Smooth muscle cell (in vitro differentiated cells): ENCODE measurements at regions not wholly inside any gene's neighbourhood (a gene's known extent, or its start where the extent isn't known, plus 50 kb on each side); places are given as distances from the start of the nearest gene placed in this dataset.
"Not testable (repeated sequence)": the region's sequence is repeated elsewhere in the genome, so short reads cannot be mapped to it uniquely, and the experiment has no call there.

Experiments used
- DNase-seq: peaks from one replicate; lab custom pipeline; 2025; ENCODE audit not compliant: unreplicated experiment; lab: John Stamatoyannopoulos, UW
- H2AFZ ChIP-seq: fragments of 200-600 bp; sonication (generic); 2 replicates; pipeline ENCODE4 v1.6.0; 2016; ENCODE audit warnings: antibody characterized with exemption, low read depth, mild to moderate bottlenecking
- H3F3A ChIP-seq: fragments of 200-600 bp; sonication (generic); 2 replicates; pipeline ENCODE4 v1.6.0; 2017; ENCODE audit warnings: antibody characterized with exemption, low read depth
- H3K27ac ChIP-seq: fragments of 200-600 bp; sonication (generic); 2 replicates; pipeline ENCODE4 v1.5.1; 2016; ENCODE audit warnings: low read depth, mild to moderate bottlenecking
- H3K27me3 ChIP-seq: fragments of 200-600 bp; sonication (generic); 2 replicates; pipeline ENCODE4 v1.6.1; 2016; ENCODE audit warnings: low read depth, mild to moderate bottlenecking
- H3K36me3 ChIP-seq: fragments of 200-600 bp; sonication (generic); 2 replicates; pipeline ENCODE4 v1.5.1; 2016; ENCODE audit warnings: low read depth
- H3K4me1 ChIP-seq: fragments of 200-600 bp; sonication (generic); 2 replicates; pipeline ENCODE4 v1.5.1; 2016; ENCODE audit warnings: low read depth
- H3K4me2 ChIP-seq: fragments of 200-600 bp; sonication (generic); 2 replicates; pipeline ENCODE4 v1.6.0; 2016; ENCODE audit warnings: mild to moderate bottlenecking
- H3K4me3 ChIP-seq: fragments of 200-600 bp; sonication (generic); 2 replicates; pipeline ENCODE4 v1.5.1; 2016; ENCODE audit warnings: mild to moderate bottlenecking
- H3K79me2 ChIP-seq: fragments of 200-600 bp; sonication (generic); 2 replicates; pipeline ENCODE4 v1.6.0; 2016; ENCODE audit warnings: low read depth, mild to moderate bottlenecking
- H3K9ac ChIP-seq: fragments of 200-600 bp; sonication (generic); 2 replicates; pipeline ENCODE4 v1.6.0; 2016; ENCODE audit warnings: low read depth
- H3K9me3 ChIP-seq: fragments of 200-600 bp; sonication (generic); replicated peaks from 2 replicates; pipeline ENCODE4 v1.5.1; 2016; ENCODE audit warnings: low read depth
- H4K20me1 ChIP-seq: fragments of 200-600 bp; sonication (generic); 2 replicates; pipeline ENCODE4 v1.6.0; 2016; ENCODE audit warnings: low read depth
- CTCF ChIP-seq: fragments of 200-600 bp; sonication (generic); IDR thresholded peaks from 2 replicates; pipeline ENCODE4 v1.5.1; 2017; ENCODE audit warnings: borderline replicate concordance, mild to moderate bottlenecking, antibody characterized with exemption; ENCODE audit not compliant: insufficient read depth, poor library complexity, severe bottlenecking
- WGBS: methylation state at CpG from one replicate; pipeline ENCODE4 v1.1.7; 2016; ENCODE audit warnings: low lambda C conversion rate; 5-methylcytosine and 5-hydroxymethylcytosine counted together

GRCh38 chr4:189548484-189549125, 392.1 kb upstream of the FRG1 start:
- Histone ChIP-seq H3K27ac (no peak overlapping the region), H3K36me3 (no peaks in the 10 kb centered on the region), H3K9ac (no peak overlapping the region), H3K4me2 (no peak overlapping the region), H3K4me1 (no peaks in the 10 kb centered on the region), H3K27me3 (no peaks in the 10 kb centered on the region), H4K20me1 (no peaks in the 10 kb centered on the region), H2AFZ (peak overlapping the region; percentile 7), H3K9me3 (no peaks in the 10 kb centered on the region), H3F3A (peaks cover 3% of the 10 kb centered on the region), H3K4me3 (no peak overlapping the region), H3K79me2 (no peaks in the 10 kb centered on the region)
- DNase-seq, result no peak
- TF ChIP-seq CTCF, result no peak
- 52% methylated on average over 6 of the region's 6 CpGs for WGBS

GRCh38 chr4:189551931-189552670, 388.6 kb upstream of the FRG1 start:
- not testable (repeated sequence) for H3F3A ChIP-seq, H3K4me1 ChIP-seq
- WGBS, result 97% methylated on average over 17 of the region's 17 CpGs

GRCh38 chr4:189560605-189561004, 380.1 kb upstream of the FRG1 start:
- WGBS, result 16% methylated on average over 8 of the region's 8 CpGs
- not testable (repeated sequence) for H4K20me1 ChIP-seq, H3K36me3 ChIP-seq, H2AFZ ChIP-seq, H3K9me3 ChIP-seq, H3K4me3 ChIP-seq, DNase-seq, H3K27me3 ChIP-seq, H3K4me1 ChIP-seq, H3K79me2 ChIP-seq, H3K9ac ChIP-seq, H3F3A ChIP-seq
- Histone ChIP-seq H3K4me2 (peak overlapping the region; percentile 66), H3K27ac (peak overlapping the region; percentile 65)

More at GRCh38 chr4:189551931-189552670, 388.6 kb upstream of the FRG1 start:
- H3K9ac ChIP-seq, H2AFZ ChIP-seq, H3K27ac ChIP-seq, H3K27me3 ChIP-seq, H3K36me3 ChIP-seq, H3K4me2 ChIP-seq, H4K20me1 ChIP-seq, H3K79me2 ChIP-seq, H3K4me3 ChIP-seq, H3K9me3 ChIP-seq, DNase-seq: not testable (repeated sequence)

- H3K79me2 ChIP-seq, H3K36me3 ChIP-seq, H4K20me1 ChIP-seq, H3F3A ChIP-seq, DNase-seq, H3K9ac ChIP-seq, H3K27me3 ChIP-seq, H2AFZ ChIP-seq, H3K9me3 ChIP-seq, H3K27ac ChIP-seq, H3K4me1 ChIP-seq, H3K4me2 ChIP-seq, H3K4me3 ChIP-seq: not testable (repeated sequence)
- 87% methylated on average over 3 of the region's 3 CpGs for WGBS
These were observed 376.9 kb upstream of the FRG1 start for GRCh38 chr4:189563751-189564150.

- not testable (repeated sequence) for H3K27me3 ChIP-seq, H3F3A ChIP-seq, H3K27ac ChIP-seq, DNase-seq, H3K79me2 ChIP-seq, H3K9me3 ChIP-seq, H3K9ac ChIP-seq, H2AFZ ChIP-seq, H3K4me3 ChIP-seq, H4K20me1 ChIP-seq, H3K36me3 ChIP-seq, H3K4me1 ChIP-seq, H3K4me2 ChIP-seq
- WGBS, result 95% methylated on average over 2 of the region's 2 CpGs
These were observed 374.4 kb upstream of the FRG1 start for GRCh38 chr4:189566271-189566670.

- not testable (repeated sequence) for H4K20me1 ChIP-seq, H2AFZ ChIP-seq, DNase-seq, H3K9ac ChIP-seq, H3K4me2 ChIP-seq, H3K4me3 ChIP-seq, H3K9me3 ChIP-seq, H3K79me2 ChIP-seq, H3K36me3 ChIP-seq, H3K27me3 ChIP-seq, H3K4me1 ChIP-seq, H3K27ac ChIP-seq, H3F3A ChIP-seq
- WGBS, result 88% methylated on average over 3 of the region's 3 CpGs
These were observed 373.8 kb upstream of the FRG1 start for GRCh38 chr4:189566900-189567299.

- DNase-seq, H3K9ac ChIP-seq, H3F3A ChIP-seq, H3K79me2 ChIP-seq, H4K20me1 ChIP-seq, H3K9me3 ChIP-seq, H3K27me3 ChIP-seq, H3K36me3 ChIP-seq, H3K27ac ChIP-seq, H3K4me3 ChIP-seq, H3K4me1 ChIP-seq, H2AFZ ChIP-seq, H3K4me2 ChIP-seq: not testable (repeated sequence)
- WGBS, result 92% methylated on average over 3 of the region's 3 CpGs
These were observed 361.0 kb upstream of the FRG1 start for GRCh38 chr4:189579645-189580044.
